Mucosa of gallbladder (tissue), 1 donor: ENCODE measurements at regions not wholly inside any gene's neighbourhood (a gene's known extent, or its start where the extent isn't known, plus 50 kb on each side); places are given as distances from the start of the nearest gene placed in this dataset.

Experiments
- DNase-seq: peaks from one replicate; pipeline ENCODE4 v3.0.0-alpha.2; 2020; ENCODE audit warnings: low spot score
- donor health status: DM: no; HTN: no; CAD: no.

- no peak for DNase-seq
These were observed 64.4 kb downstream of the DIO2 start for GRCh38 chr14:80146941-80147340.

GRCh38 chr14:80136358-80136757 is 74.9 kb downstream of the DIO2 start:
- DNase-seq = no peak

DNA sequence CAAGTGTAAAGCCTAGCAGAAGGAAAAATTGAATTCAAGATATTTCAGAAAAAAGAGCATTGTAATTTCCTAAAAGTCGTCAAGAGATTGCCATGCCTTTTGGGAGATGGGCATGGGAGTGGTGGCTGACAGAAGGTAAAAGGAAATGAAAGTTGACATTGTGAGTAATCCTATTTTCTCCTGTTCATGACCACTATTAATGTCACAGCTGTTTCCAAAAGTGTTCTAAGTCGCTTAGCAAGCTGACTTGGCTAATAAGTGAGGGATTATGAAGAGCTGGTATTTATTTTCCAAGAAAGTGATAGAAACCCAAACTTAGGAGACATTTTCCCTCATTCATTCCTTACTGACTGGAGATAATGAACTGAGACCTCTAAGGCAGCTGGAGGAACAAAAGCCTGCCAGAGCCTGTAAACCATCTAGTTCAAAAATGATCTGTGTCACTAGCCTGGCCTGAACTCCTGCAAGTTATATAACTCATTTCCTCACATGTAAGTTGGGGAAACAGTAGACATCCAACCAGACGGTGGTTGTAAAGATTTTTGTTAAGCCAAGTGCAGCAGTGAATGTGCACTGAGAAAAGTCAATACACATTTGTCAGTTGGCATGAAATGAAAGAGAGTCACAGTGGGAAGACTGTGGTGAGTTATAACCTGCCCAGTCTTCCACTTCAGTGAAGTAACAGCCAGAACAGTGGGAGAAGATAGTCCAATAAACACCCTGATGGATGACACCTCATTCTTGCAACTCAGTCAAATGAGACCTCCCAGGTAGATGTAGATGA is 75.8 kb downstream of the DIO2 start:
- no peak for DNase-seq

GRCh38 chr14:80134321-80134720 is 77.0 kb downstream of the DIO2 start:
- no peak for DNase-seq

DNA sequence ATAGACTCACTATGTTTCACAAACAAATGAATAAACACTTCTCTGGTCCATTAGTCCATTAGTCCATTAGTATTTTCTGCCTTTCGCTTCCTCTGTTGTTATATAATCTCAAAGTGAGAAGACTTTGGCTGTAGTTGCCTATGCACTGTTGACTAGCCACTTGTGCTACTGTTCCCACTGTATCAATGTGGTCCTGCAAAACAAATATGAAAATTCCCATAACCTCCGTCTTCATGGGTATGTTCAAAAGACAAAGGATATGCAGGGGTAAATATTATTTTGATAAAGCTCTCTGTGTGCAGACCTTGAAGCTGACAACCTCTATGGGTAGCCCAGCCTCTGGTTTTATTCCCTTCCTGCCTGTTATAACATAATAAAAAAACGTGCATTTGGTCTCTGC is 77.8 kb downstream of the DIO2 start:
- DNase-seq = no peak

DNA sequence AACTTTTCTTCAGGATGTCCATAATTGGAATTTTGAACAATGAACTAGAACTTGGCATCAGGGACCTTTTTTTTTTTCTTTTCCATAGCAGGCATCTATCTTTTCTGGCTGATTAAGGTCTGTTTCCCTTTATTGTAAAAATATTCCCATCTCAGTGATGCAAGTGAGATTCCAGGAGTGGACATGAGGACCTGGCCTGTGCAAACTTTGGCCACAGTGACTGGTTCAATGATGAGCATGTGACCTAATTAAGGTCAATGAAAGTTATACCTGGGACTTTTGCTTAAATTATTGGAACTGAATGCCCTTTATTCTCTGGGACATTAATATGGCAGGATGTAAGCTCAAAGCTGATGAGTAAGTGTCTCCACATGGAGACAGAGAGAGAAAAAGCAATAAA is 83.8 kb downstream of the DIO2 start:
- no peak for DNase-seq

DNA sequence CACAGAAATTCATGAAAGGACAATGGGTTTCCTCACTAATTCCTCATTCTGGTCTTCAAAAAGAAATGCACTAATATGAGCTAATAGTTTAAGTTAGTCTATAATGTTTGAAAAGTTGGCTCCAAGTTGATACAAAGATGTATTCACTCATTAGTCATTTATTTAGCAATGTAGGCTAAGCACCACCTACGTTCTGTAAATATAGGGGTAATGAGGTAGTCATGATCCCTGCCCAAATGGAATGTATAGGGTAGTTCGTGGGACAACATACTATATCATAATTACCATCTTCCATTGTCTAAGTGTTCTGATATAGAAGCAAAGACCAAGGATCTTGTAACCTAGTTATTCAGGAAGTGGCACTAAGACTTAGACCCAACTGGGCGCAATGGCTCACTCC is 86.5 kb downstream of the DIO2 start:
- DNase-seq = no peak

GRCh38 chr14:80117876-80118275 is 93.4 kb downstream of the DIO2 start:
- DNase-seq = no peak

- DNase-seq = no peak
These were observed 95.1 kb downstream of the DIO2 start for GRCh38 chr14:80116157-80116556.

DNA sequence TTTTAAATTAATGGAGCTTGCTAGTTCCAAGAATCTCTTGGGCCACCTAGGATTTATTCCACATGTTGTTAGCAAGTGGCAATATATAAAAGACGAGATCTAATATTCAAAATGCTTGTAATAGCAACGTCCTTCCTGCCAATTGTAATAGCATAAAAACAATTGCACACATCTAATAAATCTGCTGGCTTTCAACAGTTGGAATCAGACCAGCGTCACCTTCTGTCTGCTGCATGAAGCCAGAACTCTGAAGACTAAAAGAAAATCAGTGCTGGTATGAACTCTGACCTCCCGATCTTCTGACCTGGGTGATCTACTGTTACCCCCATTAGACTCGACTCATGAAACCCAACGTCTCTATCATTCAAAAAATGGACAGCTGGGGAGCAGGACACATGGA is 100.6 kb downstream of the DIO2 start:
- DNase-seq = no peak

- no peak for DNase-seq
These were observed 102.2 kb downstream of the DIO2 start for GRCh38 chr14:80109055-80109454.

- no peak for DNase-seq
These were observed 102.9 kb downstream of the DIO2 start for GRCh38 chr14:80108430-80108829.

- DNase-seq = no peak
These were observed 105.8 kb downstream of the DIO2 start for GRCh38 chr14:80105488-80105994.

- DNase-seq = no peak
These were observed 109.5 kb downstream of the DIO2 start for GRCh38 chr14:80101835-80102234.

DNA sequence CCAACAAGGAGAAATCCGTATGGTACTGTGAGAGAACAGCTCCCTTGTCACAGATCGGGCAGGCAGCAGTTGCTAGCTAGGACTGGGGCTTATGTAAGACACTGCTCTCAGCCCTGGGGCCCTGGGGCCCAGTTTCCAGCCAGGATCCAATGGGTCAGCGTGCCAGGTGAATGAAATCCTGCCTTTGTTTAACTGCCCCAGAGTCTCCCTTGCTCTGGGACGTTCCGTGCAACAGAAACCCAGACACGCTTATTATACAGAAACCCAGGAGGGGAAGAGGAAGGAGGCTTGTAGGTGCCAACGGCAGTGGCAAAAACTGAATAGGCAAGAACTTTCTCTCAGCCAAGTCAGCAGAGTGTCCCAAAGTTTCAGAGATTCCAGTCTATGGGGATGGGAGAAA is 110.6 kb downstream of the DIO2 start:
- no peak for DNase-seq

DNA sequence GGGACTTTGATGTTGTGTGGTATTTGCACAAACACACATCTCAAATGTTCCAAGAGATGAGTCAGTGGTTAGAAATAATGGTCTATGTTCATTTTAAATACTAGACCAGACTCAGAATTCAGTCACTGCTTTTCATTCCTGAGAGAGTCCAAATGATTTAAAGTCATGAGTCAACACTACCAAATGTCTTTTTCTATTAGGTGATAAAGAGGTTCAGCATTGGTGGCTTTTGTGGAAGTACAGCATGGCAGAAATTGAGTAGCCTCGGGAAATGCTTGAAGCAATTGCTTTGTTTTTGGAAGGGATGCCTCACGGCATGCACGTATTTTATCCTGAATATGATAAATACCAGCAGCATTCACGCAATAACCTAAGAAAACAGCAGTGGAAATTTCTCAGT is 115.7 kb downstream of the DIO2 start:
- no peak for DNase-seq

DNA sequence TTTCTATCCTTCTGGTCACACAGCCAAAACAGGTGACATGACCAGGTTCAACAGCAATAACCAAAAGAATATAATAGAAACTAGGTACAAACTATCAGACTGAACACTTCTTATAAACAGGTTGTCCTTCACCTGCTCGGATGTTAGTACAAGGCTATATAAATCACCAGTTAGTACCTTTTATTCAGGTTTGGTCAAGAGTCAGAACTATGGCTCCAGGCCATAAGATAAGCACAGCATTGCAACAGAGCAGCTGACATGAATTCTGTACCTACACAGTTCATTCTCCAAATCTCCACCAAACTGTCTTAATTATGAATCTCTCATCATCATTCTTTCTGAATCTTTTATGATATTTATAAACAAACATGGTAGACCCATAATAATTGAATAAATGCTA is 123.9 kb downstream of the DIO2 start:
- DNase-seq = no peak

DNA sequence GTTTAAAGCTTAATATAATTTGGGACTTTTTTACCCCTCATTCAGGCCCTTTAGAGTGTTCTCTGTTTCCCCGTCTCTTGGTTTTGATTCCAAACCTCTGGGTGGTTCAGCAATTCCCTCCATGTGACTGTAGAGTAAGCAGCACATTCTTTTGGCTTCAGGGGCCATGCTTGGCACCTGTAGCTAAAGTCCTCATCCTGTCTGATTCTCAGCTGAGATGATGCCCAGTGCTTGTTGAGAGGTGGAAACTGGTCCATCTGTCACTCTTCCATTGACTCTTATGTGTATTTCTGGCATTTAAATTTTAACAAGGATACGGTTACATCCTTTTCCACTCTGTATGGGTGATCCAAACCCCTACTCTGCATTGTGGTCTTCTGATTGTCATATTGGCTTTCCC is 127.1 kb downstream of the DIO2 start:
- no peak for DNase-seq

GRCh38 chr14:80080601-80081000 is 130.7 kb downstream of the DIO2 start:
- no peak for DNase-seq

DNA sequence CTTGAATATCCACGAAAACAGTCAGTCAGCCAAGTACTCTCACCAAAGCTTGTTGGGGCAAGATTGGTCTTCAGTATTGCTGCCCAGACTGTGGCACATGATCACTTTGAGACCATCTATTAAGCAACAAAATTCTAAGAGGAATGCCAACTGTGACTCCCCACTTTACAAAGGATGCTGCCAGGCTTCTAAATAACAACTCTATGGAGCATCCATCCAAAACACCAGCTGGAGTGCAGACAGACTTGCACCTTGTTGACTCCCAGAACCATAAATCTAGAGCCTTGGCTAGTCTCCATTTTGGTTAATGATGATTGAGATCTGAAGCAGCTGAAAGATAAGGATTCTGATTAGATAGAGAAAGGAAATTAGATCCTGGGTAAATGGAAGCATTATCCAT is 132.8 kb downstream of the DIO2 start:
- no peak for DNase-seq

GRCh38 chr14:80077262-80077661 is 134.0 kb downstream of the DIO2 start:
- no peak for DNase-seq

DNA sequence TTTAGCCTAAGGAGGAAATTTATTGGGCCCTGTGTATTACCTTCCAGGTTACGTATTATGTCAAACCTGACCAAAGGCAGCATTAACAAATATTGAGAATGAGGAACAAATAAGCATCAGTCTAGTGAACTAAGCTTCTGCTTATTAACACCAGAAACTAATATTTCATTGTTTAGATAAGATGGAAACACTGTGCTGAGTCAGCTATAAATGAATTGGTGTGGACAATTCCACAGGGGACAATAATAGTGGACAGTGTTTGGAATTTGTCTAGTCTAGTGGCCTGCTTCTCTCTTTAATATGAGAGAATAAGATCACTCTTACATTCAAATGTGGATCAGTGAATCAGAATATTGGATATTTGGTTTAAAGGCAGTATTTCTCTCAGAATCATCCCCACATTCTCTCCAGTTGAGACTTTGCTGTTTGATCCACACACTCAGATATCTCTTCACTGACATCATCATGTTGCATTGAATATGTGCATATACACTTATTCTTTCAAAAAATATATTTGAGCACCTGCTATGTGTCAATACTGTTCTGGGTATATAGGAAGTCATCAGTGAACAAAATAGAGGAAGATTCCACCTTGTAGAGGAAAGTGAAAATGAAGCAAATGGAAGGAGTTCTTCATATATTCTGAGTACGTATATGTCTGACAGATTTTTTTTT is 136.3 kb downstream of the DIO2 start:
- DNase-seq = no peak

DNA sequence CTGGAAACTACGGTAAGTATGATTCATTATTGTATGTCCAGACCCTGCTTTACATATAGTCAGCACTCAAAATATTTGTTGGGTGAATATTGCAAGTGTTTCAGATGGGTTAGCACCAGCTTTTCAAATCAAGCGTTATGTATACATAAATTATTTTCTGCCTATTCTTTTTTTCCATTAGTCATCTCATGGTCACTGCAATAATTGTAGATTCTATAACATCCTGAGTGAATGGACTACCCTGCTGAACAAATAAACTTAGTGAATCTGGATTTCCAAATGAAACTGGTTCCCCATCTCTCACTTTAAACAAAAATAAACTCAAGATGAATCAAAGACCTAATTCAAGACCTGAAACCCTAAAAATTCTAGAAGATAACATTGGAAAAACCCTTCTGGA is 152.3 kb downstream of the DIO2 start:
- DNase-seq = no peak

GRCh38 chr14:80056497-80056801 is 154.9 kb downstream of the DIO2 start:
- DNase-seq = no peak
